B cell (primary cell): ENCODE measurements at regions not wholly inside any gene's neighbourhood (a gene's known extent, or its start where the extent isn't known, plus 50 kb on each side); places are given as distances from the start of the nearest gene placed in this dataset.

Experiments used
- ATAC-seq: fragments of 200-7000 bp; cut with Tn5 transposase; one replicate; pipeline ENCODE4 v1.10.0; 2021; ENCODE audit warnings: low read depth, mild to moderate bottlenecking, moderate number of reproducible peaks, moderate library complexity
- CTCF ChIA-PET: fragments of 350-600 bp; sonication (Branson Sonifier 250); formaldehyde crosslinking; loops from one replicate; lab custom pipeline; 2021; ENCODE audit warnings: antibody characterized with exemption, inconsistent platforms; lab: Charles Lee
- POLR2A ChIA-PET: fragments of 350-600 bp; sonication (Branson Sonifier 250); formaldehyde crosslinking; loops from one replicate; lab custom pipeline; 2021; ENCODE audit warnings: antibody characterized with exemption; lab: Charles Lee
- DNase-seq: peaks from one replicate; pipeline ENCODE4 v3.0.0; 2013
- H2AFZ ChIP-seq: 2 replicates; pipeline ENCODE4 v1.6.1; 2012; ENCODE audit warnings: mild to moderate bottlenecking, low read depth, low read length; ENCODE audit not compliant: insufficient read depth, poor library complexity, severe bottlenecking
- H3K27ac ChIP-seq, 2 donors: 1 replicate in 1 of 2; 2 replicates in 1 of 2; pipeline ENCODE4 v1.5.1; 2012 to 2013; ENCODE audit warnings: low read length in 2 of 2, mild to moderate bottlenecking in 2 of 2, moderate library complexity in 1 of 2
- H3K27me3 ChIP-seq, 4 experiments: fragments of 200-600 bp in 1 of 4; sonication (generic) in 1 of 4; replicated peaks in 1 of 4; 1 replicate in 2 of 4; 2 replicates in 2 of 4; pipeline versions ENCODE4 v1.6.1 to v1.7.0; 2013 to 2016; ENCODE audit warnings: low read length in 3 of 4, mild to moderate bottlenecking in 2 of 4, mixed read lengths in 1 of 4, moderate library complexity in 1 of 4; ENCODE audit not compliant: insufficient read depth in 4 of 4, control insufficient read depth in 3 of 4; ENCODE audit errors: control extremely low read depth in 1 of 4
- H3K36me3 ChIP-seq, 2 experiments: replicated peaks in 1 of 2; 1 replicate in 1 of 2; 2 replicates in 1 of 2; pipeline versions ENCODE4 v1.6.1 to v1.7.1; 2013; ENCODE audit warnings: low read length in 1 of 2; ENCODE audit not compliant: insufficient read depth in 2 of 2, control insufficient read depth in 1 of 2; ENCODE audit errors: control extremely low read depth in 1 of 2, extremely low read depth in 1 of 2
- H3K4me1 ChIP-seq, 2 donors: fragments of 200-600 bp in 1 of 2; sonication (generic) in 1 of 2; 1 replicate in 1 of 2; 2 replicates in 1 of 2; pipeline versions ENCODE4 v1.5.1 to v1.6.1; 2013 to 2017; ENCODE audit warnings: low read length in 2 of 2; ENCODE audit not compliant: control insufficient read depth in 2 of 2, insufficient read depth in 2 of 2
- H3K4me2 ChIP-seq: replicated peaks from 2 replicates; pipeline ENCODE3; 2012; ENCODE audit warnings: mild to moderate bottlenecking, low read depth, low read length; ENCODE audit not compliant: poor library complexity, severe bottlenecking
- H3K4me3 ChIP-seq, 5 experiments: fragments of 200-600 bp in 1 of 5; sonication (generic) in 1 of 5; 1 replicate in 3 of 5; 2 replicates in 2 of 5; pipeline versions ENCODE4 v1.5.1 to v1.7.0; 2011 to 2016; ENCODE audit warnings: low read length in 4 of 5, mild to moderate bottlenecking in 4 of 5, low read depth in 2 of 5, control low read depth in 1 of 5, moderate library complexity in 1 of 5; ENCODE audit not compliant: insufficient read depth in 1 of 5; ENCODE audit errors: control extremely low read depth in 1 of 5, extremely low read depth in 1 of 5
- H3K79me2 ChIP-seq: fragments of 200-600 bp; sonication (generic); one replicate; pipeline ENCODE4 v1.6.0; 2016; ENCODE audit warnings: low read length; ENCODE audit not compliant: control insufficient read depth, insufficient read depth
- H3K9ac ChIP-seq: fragments of 200-600 bp; sonication (generic); 2 replicates; pipeline ENCODE4 v1.6.1; 2017; ENCODE audit warnings: mild to moderate bottlenecking, low read length, moderate library complexity
- H3K9me3 ChIP-seq, 3 donors: one replicate each; pipeline versions ENCODE4 v1.6.1 to v1.7.1; 2013; ENCODE audit warnings: low read length in 2 of 3; ENCODE audit not compliant: control insufficient read depth in 2 of 3, insufficient read depth in 1 of 3; ENCODE audit errors: control extremely low read depth in 1 of 3
- H4K20me1 ChIP-seq: 2 replicates; pipeline ENCODE4 v1.6.0; 2012; ENCODE audit warnings: mild to moderate bottlenecking, low read length; ENCODE audit not compliant: insufficient read depth, control insufficient read depth, poor library complexity, severe bottlenecking
- H3K27ac Mint-ChIP-seq: one replicate; pipeline ENCODE4 v1.8.0; 2021; ENCODE audit warnings: mixed read lengths
- H3K27me3 Mint-ChIP-seq: one replicate; pipeline ENCODE4 v1.8.0; 2021; ENCODE audit warnings: mixed read lengths
- H3K4me1 Mint-ChIP-seq: one replicate; pipeline ENCODE4 v1.8.0; 2021; ENCODE audit warnings: mixed read lengths
- H3K4me3 Mint-ChIP-seq: one replicate; pipeline ENCODE4 v1.8.0; 2021; ENCODE audit warnings: mixed read lengths
- H3K9me3 Mint-ChIP-seq: one replicate; pipeline ENCODE4 v1.8.0; 2022; ENCODE audit warnings: mixed read lengths; ENCODE audit not compliant: insufficient read depth
- CTCF ChIP-seq: fragments of 200-600 bp; IDR thresholded peaks from one replicate; pipeline ENCODE4 v1.8.0; 2022; ENCODE audit warnings: antibody characterized with exemption, mild to moderate bottlenecking
- EZH2 ChIP-seq: IDR thresholded peaks from 2 replicates; pipeline ENCODE4 v1.6.1; 2012; ENCODE audit warnings: borderline replicate concordance, low read depth, mild to moderate bottlenecking, moderate library complexity, low read length; ENCODE audit not compliant: insufficient read depth, poor library complexity, severe bottlenecking
- WGBS: methylation state at CpG from one replicate; pipeline ENCODE4 v1.1.5; 2013; ENCODE audit warnings: missing lambda C conversion rate; ENCODE audit not compliant: insufficient coverage; 5-methylcytosine and 5-hydroxymethylcytosine counted together
- intact Hi-C: fragments of 100-400 bp; cut with micrococcal nuclease; formaldehyde crosslinking; loops from one replicate; pipeline ENCODE4 v1.10.0; 2022

GRCh38 chr7:81884817-81885216, 115.0 kb upstream of the HGF start:
- H3K79me2 ChIP-seq = no peaks in the 10 kb centered on the region
- no peak overlapping the region for H3K4me3 ChIP-seq
- Mint-ChIP-seq H3K27ac (no peak overlapping the region), H3K4me3 (no peak overlapping the region), H3K27me3 (no peaks in the 10 kb centered on the region), H3K4me1 (peaks cover 2% of the 10 kb centered on the region), H3K9me3 (peaks cover 2% of the 10 kb centered on the region)
- H3K36me3 ChIP-seq = no peaks in the 10 kb centered on the region
- DNase-seq (no peak), ATAC-seq (no peak)
- H2AFZ ChIP-seq = no peak overlapping the region
- H3K9me3 ChIP-seq = no peaks in the 10 kb centered on the region
- ChIA-PET CTCF (no interaction called here), POLR2A (no interaction called here)
- H3K4me2 ChIP-seq = no peak overlapping the region
- no peaks in the 10 kb centered on the region for H4K20me1 ChIP-seq
- H3K27ac ChIP-seq = no peak overlapping the region
- no peaks in the 10 kb centered on the region for H3K27me3 ChIP-seq
- TF ChIP-seq CTCF (no peak), EZH2 (no peak)
- intact Hi-C loops = no loop called here
- H3K9ac ChIP-seq = no peak overlapping the region
- H3K4me1 ChIP-seq = no peaks in the 10 kb centered on the region
- WGBS = 60% methylated on average over 2 of the region's 3 CpGs

DNA sequence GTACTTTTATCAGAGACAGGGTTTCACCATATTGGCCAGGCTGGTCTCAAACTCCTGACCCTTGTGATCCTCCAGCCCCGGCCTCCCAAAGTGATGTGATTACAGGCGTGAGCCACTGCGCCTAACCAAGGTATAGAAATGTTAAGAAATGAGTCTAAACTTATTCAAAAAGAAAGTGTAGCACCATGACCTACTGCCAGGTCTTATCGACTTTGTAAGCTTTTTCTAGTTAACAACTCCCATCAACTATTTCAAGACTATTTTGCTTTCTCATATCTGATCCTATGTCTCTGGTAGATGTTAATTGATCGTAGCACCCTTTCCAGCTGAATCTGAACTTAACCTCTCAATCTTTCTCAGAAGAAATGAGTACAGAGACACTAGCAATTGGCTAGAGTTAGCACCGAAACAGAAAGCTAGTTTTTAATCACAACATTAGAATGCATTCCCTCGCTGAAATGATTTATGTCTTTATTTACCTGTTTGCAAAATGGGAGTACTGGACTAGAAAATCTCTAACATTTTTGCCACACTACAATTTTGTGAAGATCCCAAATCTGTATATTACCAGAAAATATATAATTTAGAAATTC, 114.0 kb upstream of the HGF start:
- ATAC-seq (no peak), DNase-seq (no peak)
- no peak overlapping the region for H3K9ac ChIP-seq
- peaks cover 2% of the 10 kb centered on the region for H3K9me3 Mint-ChIP-seq
- no peaks in the 10 kb centered on the region for H3K9me3 ChIP-seq
- H2AFZ ChIP-seq = no peak overlapping the region
- ChIA-PET CTCF (no interaction called here), POLR2A (no interaction called here)
- H3K27me3 ChIP-seq = no peaks in the 10 kb centered on the region
- H3K4me3 ChIP-seq = no peak overlapping the region
- no CpG with 5 or more reads among the region's 7 CpGs for WGBS
- H3K4me2 ChIP-seq = no peak overlapping the region
- H3K4me3 Mint-ChIP-seq = no peak overlapping the region
- no peak overlapping the region for H3K27ac ChIP-seq
- no peak overlapping the region for H3K27ac Mint-ChIP-seq
- no peaks in the 10 kb centered on the region for H3K4me1 ChIP-seq
- TF ChIP-seq CTCF (no peak), EZH2 (no peak)
- H3K36me3 ChIP-seq = no peaks in the 10 kb centered on the region
- H3K27me3 Mint-ChIP-seq = no peaks in the 10 kb centered on the region
- intact Hi-C loops = no loop called here
- H3K4me1 Mint-ChIP-seq = peaks cover 2% of the 10 kb centered on the region
- no peaks in the 10 kb centered on the region for H3K79me2 ChIP-seq
- H4K20me1 ChIP-seq = no peaks in the 10 kb centered on the region
